Caco-2 (cell line): ENCODE measurements at regions not wholly inside any gene's neighbourhood (a gene's known extent, or its start where the extent isn't known, plus 50 kb on each side); places are given as distances from the start of the nearest gene placed in this dataset.
"Not testable (repeated sequence)": the region's sequence is repeated elsewhere in the genome, so short reads cannot be mapped to it uniquely, and the experiment has no call there.

ENCODE experiments used
- BruUV-seq: library from RNA; stranded (reverse); fragments of 400-500 nt; replicated peaks from 2 replicates; lab custom pipeline; 2021; lab: Mats Ljungman, UMichigan
- CTCF ChIA-PET: fragments of 300-600 bp; sonication (Branson Sonifier 250); formaldehyde crosslinking; loops from one replicate; lab custom pipeline; 2022; ENCODE audit warnings: antibody characterized with exemption; lab: Charles Lee
- POLR2A ChIA-PET: fragments of 300-600 bp; sonication (Branson Sonifier 250); formaldehyde crosslinking; loops from one replicate; lab custom pipeline; 2022; ENCODE audit warnings: antibody characterized with exemption; lab: Charles Lee
- DNase-seq, 2 experiments: peaks; one replicate each; pipeline versions ENCODE4 v3.0.0 to v3.0.0-alpha.2; 2020 to 2022
- H3K27me3 ChIP-seq: replicated peaks from 2 replicates; pipeline ENCODE4 v1.6.0; 2011; ENCODE audit warnings: low read length; ENCODE audit not compliant: control insufficient read depth, insufficient read depth
- H3K36me3 ChIP-seq: 2 replicates; pipeline ENCODE4 v1.5.1; 2011; ENCODE audit warnings: low read length; ENCODE audit not compliant: control insufficient read depth, insufficient read depth
- H3K4me1 ChIP-seq: fragments of 250-450 bp; sonication (Bioruptor Pico); 2 replicates; pipeline ENCODE4 v1.5.1; 2020; ENCODE audit warnings: mild to moderate bottlenecking
- H3K4me3 ChIP-seq: 2 replicates; pipeline ENCODE4 v1.5.1; 2011; ENCODE audit warnings: low read depth, mild to moderate bottlenecking, control low read depth, low read length
- H3K9me3 ChIP-seq: fragments of 250-450 bp; sonication (Bioruptor Pico); 2 replicates; pipeline ENCODE4 v1.5.1; 2020; ENCODE audit warnings: mild to moderate bottlenecking, moderate library complexity
- H3K27ac Mint-ChIP-seq: one replicate; pipeline ENCODE4 v1.8.0; 2022; ENCODE audit warnings: mixed read lengths; ENCODE audit not compliant: unreplicated experiment
- H3K27me3 Mint-ChIP-seq: one replicate; pipeline ENCODE4 v1.8.0; 2022; ENCODE audit warnings: mixed read lengths; ENCODE audit not compliant: insufficient read depth, unreplicated experiment
- H3K36me3 Mint-ChIP-seq: one replicate; pipeline ENCODE4 v1.8.0; 2022; ENCODE audit warnings: mild to moderate bottlenecking, mixed read lengths; ENCODE audit not compliant: insufficient read depth, unreplicated experiment
- H3K4me1 Mint-ChIP-seq: one replicate; pipeline ENCODE4 v1.8.0; 2022; ENCODE audit warnings: low read depth, mixed read lengths; ENCODE audit not compliant: unreplicated experiment
- H3K4me3 Mint-ChIP-seq: one replicate; pipeline ENCODE4 v1.8.0; 2022; ENCODE audit warnings: mild to moderate bottlenecking, moderate library complexity, mixed read lengths; ENCODE audit not compliant: unreplicated experiment
- H3K9me3 Mint-ChIP-seq: one replicate; pipeline ENCODE4 v1.8.0; 2022; ENCODE audit warnings: mixed read lengths; ENCODE audit not compliant: unreplicated experiment
- CTCF ChIP-seq, 2 experiments: fragments of 200-600 bp in 1 of 2; IDR thresholded peaks; 1 replicate in 1 of 2; 2 replicates in 1 of 2; pipeline versions ENCODE4 v1.5.1 to v1.8.0; 2011 to 2022; ENCODE audit warnings: antibody characterized with exemption in 1 of 2, control low read depth in 1 of 2, inconsistent platforms in 1 of 2, low read depth in 1 of 2, low read length in 1 of 2, mild to moderate bottlenecking in 1 of 2, moderate library complexity in 1 of 2; ENCODE audit not compliant: insufficient read depth in 1 of 2, severe bottlenecking in 1 of 2, unreplicated experiment in 1 of 2
- intact Hi-C: fragments of 100-400 bp; cut with micrococcal nuclease; formaldehyde crosslinking; loops from one replicate; pipeline ENCODE4 v1.10.0; 2022; ENCODE audit not compliant: unreplicated experiment

GRCh38 chr1:91207691-91208090 lies 185.9 kb upstream of the ZNF644 start:
- H3K27me3 Mint-ChIP-seq, H3K4me1 ChIP-seq, H3K36me3 Mint-ChIP-seq, H3K4me3 Mint-ChIP-seq, CTCF ChIA-PET, H3K4me3 ChIP-seq, intact Hi-C loops, BruUV-seq, H3K27me3 ChIP-seq, H3K36me3 ChIP-seq, DNase-seq, H3K9me3 ChIP-seq, POLR2A ChIA-PET, H3K4me1 Mint-ChIP-seq, H3K9me3 Mint-ChIP-seq, H3K27ac Mint-ChIP-seq: not testable (repeated sequence)

GRCh38 chr1:91204150-91204549 lies 182.3 kb upstream of the ZNF644 start:
- H3K36me3 ChIP-seq, BruUV-seq, H3K9me3 ChIP-seq, H3K27me3 Mint-ChIP-seq, intact Hi-C loops, H3K9me3 Mint-ChIP-seq, H3K27me3 ChIP-seq, H3K4me1 Mint-ChIP-seq, POLR2A ChIA-PET, H3K27ac Mint-ChIP-seq, H3K36me3 Mint-ChIP-seq, H3K4me1 ChIP-seq, H3K4me3 Mint-ChIP-seq, CTCF ChIA-PET, DNase-seq, H3K4me3 ChIP-seq: not testable (repeated sequence)

GRCh38 chr1:91201694-91202093 lies 179.9 kb upstream of the ZNF644 start:
- Histone ChIP-seq H3K36me3 (no peaks in the 10 kb centered on the region), H3K9me3 (no peaks in the 10 kb centered on the region), H3K4me3 (no peak overlapping the region), H3K4me1 (no peaks in the 10 kb centered on the region), H3K27me3 (no peaks in the 10 kb centered on the region)
- ChIA-PET CTCF (no interaction called here), POLR2A (no interaction called here)
- H3K27ac Mint-ChIP-seq = no peak overlapping the region
- no peak overlapping the region for H3K4me3 Mint-ChIP-seq
- TF ChIP-seq CTCF (IDR thresholded peaks at IDR 0.05; ENCODE audit: insufficient read depth in 1 of 2, low read depth in 1 of 2, low read length in 1 of 2, severe bottlenecking in 1 of 2, unreplicated experiment in 1 of 2) = no peak
- no TSS peak for BruUV-seq
- no peak for DNase-seq
- no peaks in the 10 kb centered on the region for H3K9me3 Mint-ChIP-seq
- peaks cover 2% of the 10 kb centered on the region for H3K27me3 Mint-ChIP-seq
- no peaks in the 10 kb centered on the region for H3K4me1 Mint-ChIP-seq
- intact Hi-C loops = no loop called here
- no peaks in the 10 kb centered on the region for H3K36me3 Mint-ChIP-seq

GRCh38 chr1:91201176-91201575 lies 179.3 kb upstream of the ZNF644 start:
- no TSS peak for BruUV-seq
- no peaks in the 10 kb centered on the region for H3K4me1 ChIP-seq
- H3K4me3 Mint-ChIP-seq = no peak overlapping the region
- no peaks in the 10 kb centered on the region for H3K9me3 Mint-ChIP-seq
- H3K27ac Mint-ChIP-seq = no peak overlapping the region
- ChIA-PET CTCF (no interaction called here), POLR2A (no interaction called here)
- TF ChIP-seq CTCF (IDR thresholded peaks at IDR 0.05; ENCODE audit: insufficient read depth in 1 of 2, low read depth in 1 of 2, low read length in 1 of 2, severe bottlenecking in 1 of 2, unreplicated experiment in 1 of 2) = no peak
- H3K27me3 ChIP-seq = no peaks in the 10 kb centered on the region
- peaks cover 2% of the 10 kb centered on the region for H3K27me3 Mint-ChIP-seq
- no peaks in the 10 kb centered on the region for H3K36me3 ChIP-seq
- no peak for DNase-seq
- no peaks in the 10 kb centered on the region for H3K4me1 Mint-ChIP-seq
- H3K4me3 ChIP-seq = no peak overlapping the region
- intact Hi-C loops = no loop called here
- no peaks in the 10 kb centered on the region for H3K36me3 Mint-ChIP-seq
- H3K9me3 ChIP-seq = no peaks in the 10 kb centered on the region
